D721Med (cell line): ENCODE measurements at regions not wholly inside any gene's neighbourhood (a gene's known extent, or its start where the extent isn't known, plus 50 kb on each side); places are given as distances from the start of the nearest gene placed in this dataset.

Experiments
- DNase-seq: peaks from one replicate; pipeline ENCODE4 v3.0.0; 2011; ENCODE audit warnings: low spot score; ENCODE audit not compliant: insufficient read length
- FAIRE-seq: peaks from 2 replicates; lab custom pipeline; 2011; peaks lifted over from hg19 to GRCh38; lab: Jason Lieb, UNC
- CTCF ChIP-seq: IDR thresholded peaks from 2 replicates; pipeline ENCODE4 v1.5.1; 2012; ENCODE audit warnings: mild to moderate bottlenecking, control low read depth; ENCODE audit not compliant: insufficient read depth; ENCODE audit errors: missing control alignments

GRCh38 chr9:119003882-119004617 is 365.2 kb downstream of the BRINP1 start:
- DNase-seq = no peak
- no peak for TF ChIP-seq CTCF
- no peak for FAIRE-seq

GRCh38 chr9:119004618-119004990 is 364.6 kb downstream of the BRINP1 start:
- FAIRE-seq (no peak), DNase-seq (no peak)
- TF ChIP-seq CTCF = no peak

GRCh38 chr9:119005162-119005561 is 364.1 kb downstream of the BRINP1 start:
- no peak for TF ChIP-seq CTCF
- no peak for DNase-seq
- FAIRE-seq = no peak

GRCh38 chr9:119009249-119009648 is 360.0 kb downstream of the BRINP1 start:
- FAIRE-seq = no peak
- no peak for TF ChIP-seq CTCF

GRCh38 chr9:119020284-119020683 is 349.0 kb downstream of the BRINP1 start:
- FAIRE-seq (no peak), DNase-seq (no peak)
- TF ChIP-seq CTCF = no peak

More at GRCh38 chr9:119009249-119009648, 360.0 kb downstream of the BRINP1 start:
- no peak for DNase-seq

- DNase-seq (no peak), FAIRE-seq (no peak)
- TF ChIP-seq CTCF = no peak
These were observed 348.4 kb downstream of the BRINP1 start for GRCh38 chr9:119020730-119021333.

- DNase-seq (no peak), FAIRE-seq (no peak)
- TF ChIP-seq CTCF = no peak
These were observed 343.1 kb downstream of the BRINP1 start for GRCh38 chr9:119026120-119026519.
